ENCODE measurements at regions not wholly inside any gene's neighbourhood (a gene's known extent, or its start where the extent isn't known, plus 50 kb on each side); places are given as distances from the start of the nearest gene placed in this dataset.
A peak's percentile ranks its signal among the peaks of the same experiment; 100 is the strongest.
"Not testable (repeated sequence)": the region's sequence is repeated elsewhere in the genome, so short reads cannot be mapped to it uniquely, and the experiment has no call there.

GRCh38 chr14:80275208-80275850 is 64.0 kb upstream of the DIO2 start:
- peak; percentile 92 for DNase-seq (ENCODE audit: low read depth)
- H3K4me3 ChIP-seq (ENCODE audit: low read length): no peak overlapping the region
- TF ChIP-seq CTCF (conservative IDR thresholded peaks at IDR 0.05; ENCODE audit: low read depth, low read length): no peak

- not testable (repeated sequence) for H3K4me3 ChIP-seq (ENCODE audit: low read length); DNase-seq (ENCODE audit: low read depth)
These were observed 63.0 kb upstream of the DIO2 start for GRCh38 chr14:80274310-80274709.

- no peak for TF ChIP-seq CTCF (conservative IDR thresholded peaks at IDR 0.05; ENCODE audit: low read depth, low read length)
- H3K4me3 ChIP-seq (ENCODE audit: low read length): no peak overlapping the region
- DNase-seq (ENCODE audit: low read depth): no peak
These were observed 60.1 kb upstream of the DIO2 start for GRCh38 chr14:80271389-80271788.

DNA sequence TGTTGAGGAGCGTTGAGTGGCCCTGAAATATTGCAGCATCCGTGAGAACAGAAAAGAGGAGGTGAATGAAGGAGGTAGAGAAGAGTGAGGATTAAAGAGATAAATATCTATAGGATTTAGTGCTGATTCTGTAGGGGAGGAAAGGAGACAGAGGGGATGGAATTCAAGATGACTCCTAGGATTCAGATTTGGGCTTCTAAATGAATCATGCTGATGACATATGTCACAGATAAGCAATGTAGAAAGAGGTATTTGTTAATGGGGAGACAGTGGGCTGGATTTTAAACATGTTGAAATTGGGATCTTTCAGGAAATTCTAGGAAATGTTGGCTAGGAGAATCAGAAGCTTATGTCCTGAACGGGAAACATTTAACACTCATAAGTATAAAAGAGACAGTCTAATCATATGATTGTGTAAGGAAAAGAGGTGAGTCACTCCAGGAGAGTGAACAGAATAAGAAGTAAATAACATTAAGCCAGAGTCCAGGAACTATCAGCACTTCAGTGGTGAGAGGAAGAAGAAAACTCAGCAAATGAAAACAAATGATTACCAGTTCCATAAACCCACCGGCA is 58.1 kb upstream of the DIO2 start:
- TF ChIP-seq CTCF (conservative IDR thresholded peaks at IDR 0.05; ENCODE audit: low read depth, low read length): no peak
- no peak overlapping the region for H3K4me3 ChIP-seq (ENCODE audit: low read length)
- DNase-seq (ENCODE audit: low read depth): no peak

DNA sequence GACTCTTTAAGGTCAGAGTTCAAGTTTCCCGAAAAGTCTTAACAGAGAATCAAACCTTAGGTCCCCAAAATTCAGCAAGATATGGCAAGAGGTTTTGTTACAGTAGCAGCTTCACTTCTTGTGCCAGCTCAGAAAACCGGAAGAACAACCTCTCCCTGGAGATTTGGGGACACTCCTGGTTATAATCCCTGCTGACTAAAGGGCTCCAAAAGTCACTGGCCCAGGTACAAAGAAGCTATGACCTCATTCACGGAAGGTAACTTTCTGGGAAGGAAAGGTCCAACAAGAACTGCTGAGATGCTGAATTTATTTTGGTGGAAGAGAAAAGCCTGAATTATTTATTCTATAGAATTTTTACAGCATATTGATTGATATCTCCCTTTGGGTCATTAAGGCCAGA is 55.6 kb upstream of the DIO2 start:
- H3K4me3 ChIP-seq (ENCODE audit: low read length): no peak overlapping the region
- TF ChIP-seq CTCF (conservative IDR thresholded peaks at IDR 0.05; ENCODE audit: low read depth, low read length): no peak
- DNase-seq (ENCODE audit: low read depth): no peak

GRCh38 chr14:80264702-80265101 is 53.4 kb upstream of the DIO2 start:
- no peak for TF ChIP-seq CTCF (conservative IDR thresholded peaks at IDR 0.05; ENCODE audit: low read depth, low read length)
- DNase-seq (ENCODE audit: low read depth): no peak
- H3K4me3 ChIP-seq (ENCODE audit: low read length): no peak overlapping the region
